Endothelial cell of umbilical vein (primary cell): ENCODE measurements at regions not wholly inside any gene's neighbourhood (a gene's known extent, or its start where the extent isn't known, plus 50 kb on each side); places are given as distances from the start of the nearest gene placed in this dataset.

ENCODE experiments used
- POLR2A ChIP-seq: IDR thresholded peaks from 2 replicates; pipeline ENCODE4 v1.6.1; 2012; ENCODE audit warnings: low read depth, mild to moderate bottlenecking, control low read depth, low read length
- TF ChIP-seq, protein P1 (sequence below), 2 donors: IDR thresholded peaks; 1 replicate in 1 of 2; 2 replicates in 1 of 2; pipeline ENCODE4 v1.5.1; 2011; ENCODE audit warnings: low read length in 2 of 2, mild to moderate bottlenecking in 2 of 2, moderate library complexity in 2 of 2, control low read depth in 1 of 2, inconsistent platforms in 1 of 2, low read depth in 1 of 2; ENCODE audit not compliant: insufficient read depth in 1 of 2; ENCODE audit errors: extremely low read depth in 1 of 2
- TF ChIP-seq, protein P2 (sequence below): IDR thresholded peaks from 2 replicates; pipeline ENCODE4 v1.6.1; 2011; ENCODE audit not compliant: insufficient read depth, insufficient read length

DNA sequence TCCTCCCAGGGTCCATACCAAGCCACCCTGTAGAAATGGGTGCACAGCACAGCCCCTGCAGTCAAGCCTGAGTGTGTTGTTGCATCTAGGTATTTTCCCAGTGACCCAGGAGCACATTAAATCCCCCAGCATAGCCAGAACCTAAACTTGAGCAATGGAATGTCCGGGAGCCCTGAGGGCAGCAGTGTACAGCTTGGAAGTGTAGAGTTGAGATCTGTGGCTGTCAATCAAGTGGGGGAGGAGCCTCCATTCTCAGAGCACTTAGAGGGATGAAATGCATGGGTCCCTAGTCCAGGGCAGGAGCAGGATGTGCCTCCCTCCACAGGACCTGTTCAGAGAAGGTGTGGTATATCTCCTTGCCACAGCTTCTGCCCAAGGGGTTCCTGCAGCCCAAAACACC, 885.1 kb downstream of the CCSER2 start:
- TF ChIP-seq, protein P1, sequence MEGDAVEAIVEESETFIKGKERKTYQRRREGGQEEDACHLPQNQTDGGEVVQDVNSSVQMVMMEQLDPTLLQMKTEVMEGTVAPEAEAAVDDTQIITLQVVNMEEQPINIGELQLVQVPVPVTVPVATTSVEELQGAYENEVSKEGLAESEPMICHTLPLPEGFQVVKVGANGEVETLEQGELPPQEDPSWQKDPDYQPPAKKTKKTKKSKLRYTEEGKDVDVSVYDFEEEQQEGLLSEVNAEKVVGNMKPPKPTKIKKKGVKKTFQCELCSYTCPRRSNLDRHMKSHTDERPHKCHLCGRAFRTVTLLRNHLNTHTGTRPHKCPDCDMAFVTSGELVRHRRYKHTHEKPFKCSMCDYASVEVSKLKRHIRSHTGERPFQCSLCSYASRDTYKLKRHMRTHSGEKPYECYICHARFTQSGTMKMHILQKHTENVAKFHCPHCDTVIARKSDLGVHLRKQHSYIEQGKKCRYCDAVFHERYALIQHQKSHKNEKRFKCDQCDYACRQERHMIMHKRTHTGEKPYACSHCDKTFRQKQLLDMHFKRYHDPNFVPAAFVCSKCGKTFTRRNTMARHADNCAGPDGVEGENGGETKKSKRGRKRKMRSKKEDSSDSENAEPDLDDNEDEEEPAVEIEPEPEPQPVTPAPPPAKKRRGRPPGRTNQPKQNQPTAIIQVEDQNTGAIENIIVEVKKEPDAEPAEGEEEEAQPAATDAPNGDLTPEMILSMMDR (IDR thresholded peaks at IDR 0.05; ENCODE audit: extremely low read depth in 1 of 2, insufficient read depth in 1 of 2, low read depth in 1 of 2, low read length in 2 of 2): no peak
- TF ChIP-seq, protein P2, sequence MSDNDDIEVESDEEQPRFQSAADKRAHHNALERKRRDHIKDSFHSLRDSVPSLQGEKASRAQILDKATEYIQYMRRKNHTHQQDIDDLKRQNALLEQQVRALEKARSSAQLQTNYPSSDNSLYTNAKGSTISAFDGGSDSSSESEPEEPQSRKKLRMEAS: no peak
- TF ChIP-seq POLR2A: no peak
